HG03060 (cell line): ENCODE measurements at regions not wholly inside any gene's neighbourhood (a gene's known extent, or its start where the extent isn't known, plus 50 kb on each side); places are given as distances from the start of the nearest gene placed in this dataset.

Experiments used
- ATAC-seq: cut with Tn5 transposase; IDR thresholded peaks from one replicate; pipeline ENCODE4 v1.9.1; 2021; ENCODE audit warnings: low read depth, moderate number of reproducible peaks; ENCODE audit not compliant: unreplicated experiment

GRCh38 chr5:125551797-125552196 lies 805.4 kb upstream of the ZNF608 start:
- no peak for ATAC-seq

GRCh38 chr5:125552486-125552885 lies 806.0 kb upstream of the ZNF608 start:
- ATAC-seq, result no peak

DNA sequence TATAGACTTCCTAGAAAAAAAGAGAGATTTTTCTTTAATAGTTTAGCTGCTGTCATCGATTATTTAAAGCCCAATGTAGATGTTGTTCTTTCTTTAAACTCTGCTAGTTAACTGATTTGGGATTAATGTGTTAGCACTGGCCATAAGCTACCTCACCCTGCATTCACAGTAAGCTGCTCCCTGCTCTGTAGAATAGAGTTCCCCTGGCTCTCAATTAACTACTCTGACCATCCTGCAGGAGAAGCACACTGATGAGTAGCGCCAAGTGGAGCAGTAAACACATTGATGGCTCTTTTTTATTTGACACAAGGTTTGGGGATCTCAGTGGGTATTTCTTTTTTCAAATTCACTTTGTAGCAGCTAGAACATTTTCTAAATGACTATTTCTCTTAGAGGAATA lies 807.9 kb upstream of the ZNF608 start:
- no peak for ATAC-seq

DNA sequence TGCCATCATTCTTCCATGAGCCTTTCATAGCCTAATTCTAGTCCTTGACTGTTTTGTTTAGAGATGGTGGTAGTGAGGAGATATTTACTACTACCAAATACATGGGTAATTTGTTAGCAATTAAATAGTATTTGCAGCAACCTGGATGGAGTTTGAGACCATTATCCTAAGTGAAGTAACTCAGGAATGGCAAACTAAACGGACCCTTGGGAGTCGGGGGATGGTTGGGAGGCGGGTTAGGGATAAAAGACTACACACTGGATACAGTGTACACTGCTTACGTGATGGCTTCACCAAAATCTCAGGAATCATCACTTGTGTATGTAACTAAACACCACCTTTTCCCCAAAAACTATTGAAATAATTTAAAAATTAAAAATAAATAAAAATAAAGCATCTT lies 809.2 kb upstream of the ZNF608 start:
- no peak for ATAC-seq

DNA sequence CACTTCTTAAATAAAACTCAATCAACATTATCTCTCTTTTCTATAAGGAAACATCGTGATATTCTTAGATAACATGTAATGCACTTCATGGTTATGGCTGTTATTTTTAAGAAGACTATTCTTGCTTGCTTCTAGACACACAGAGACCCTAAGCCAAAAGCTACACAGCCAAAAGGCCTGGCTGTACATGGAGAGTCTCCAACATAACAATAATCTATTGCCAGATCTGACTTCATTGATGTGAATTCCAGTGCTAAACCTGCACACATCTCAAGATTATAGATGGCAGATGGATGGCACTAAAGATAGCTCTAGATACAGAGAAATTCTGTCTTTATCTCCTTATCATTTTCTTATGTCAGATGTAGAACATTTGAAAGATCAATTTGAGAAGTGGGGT lies 811.6 kb upstream of the ZNF608 start:
- ATAC-seq, result no peak

- ATAC-seq, result no peak
Observed at GRCh38 chr5:125558466-125558865, 812.0 kb upstream of the ZNF608 start.

GRCh38 chr5:125559296-125559695 lies 812.9 kb upstream of the ZNF608 start:
- no peak for ATAC-seq

DNA sequence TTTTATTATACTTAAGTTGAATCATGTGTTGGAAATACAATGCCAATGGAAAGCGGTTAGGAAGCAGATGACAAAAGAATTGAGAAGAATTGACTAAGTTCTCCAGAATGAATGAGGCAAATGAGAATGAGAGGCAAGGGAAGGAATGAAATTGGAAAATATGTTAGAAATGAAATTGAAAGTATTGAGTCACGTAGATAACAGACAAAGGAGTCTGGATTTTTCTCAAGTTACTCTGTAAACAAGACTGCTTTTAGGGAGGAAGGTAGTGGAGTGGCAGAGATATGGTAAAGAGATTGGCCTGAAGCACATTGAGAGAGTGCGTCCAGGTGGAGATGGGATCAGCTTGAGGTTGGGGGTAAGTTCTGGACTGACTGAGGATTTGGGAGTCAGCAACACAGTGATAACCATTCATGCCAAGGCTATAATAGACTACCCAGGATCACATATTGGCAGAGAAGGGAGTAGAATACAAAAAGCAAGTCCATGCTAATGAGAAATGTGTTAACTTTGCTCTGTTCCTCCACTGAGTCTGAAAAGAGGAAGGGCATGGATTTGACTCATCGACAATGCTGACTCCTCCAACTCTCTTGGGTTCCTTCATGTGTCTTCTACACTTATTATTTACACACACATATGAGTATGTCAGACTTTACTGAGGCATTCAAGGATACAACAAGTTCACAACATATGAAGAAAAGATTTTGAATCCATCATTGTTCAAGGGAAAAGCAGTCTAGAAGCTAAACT lies 814.2 kb upstream of the ZNF608 start:
- ATAC-seq, result no peak

GRCh38 chr5:125564317-125564975 lies 818.0 kb upstream of the ZNF608 start:
- no peak for ATAC-seq

GRCh38 chr5:125574491-125575044 lies 828.1 kb upstream of the ZNF608 start:
- ATAC-seq, result no peak

- no peak for ATAC-seq
Observed at GRCh38 chr5:125575171-125575890, 828.9 kb upstream of the ZNF608 start.

- ATAC-seq, result no peak
Observed at GRCh38 chr5:125575891-125576505, 829.6 kb upstream of the ZNF608 start.

- no peak for ATAC-seq
Observed at GRCh38 chr5:125576822-125577221, 830.4 kb upstream of the ZNF608 start.

DNA sequence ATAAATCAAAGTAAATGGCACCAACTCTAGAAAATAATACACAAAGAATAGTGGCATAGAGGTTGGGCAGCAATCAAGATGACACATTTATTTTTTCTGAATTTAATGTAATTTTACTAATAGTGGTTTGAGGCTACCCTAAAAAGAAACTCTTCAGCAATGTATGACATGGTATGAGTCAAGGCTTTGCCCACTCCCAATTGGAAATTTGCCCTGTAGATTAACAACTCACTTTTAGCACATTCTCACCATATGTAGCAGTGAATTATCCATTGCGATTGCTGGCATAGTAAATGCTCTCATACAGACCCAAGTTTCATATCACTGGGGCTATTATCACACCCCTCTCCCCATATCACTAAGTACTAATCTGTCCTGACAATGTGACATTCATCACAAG lies 832.1 kb upstream of the ZNF608 start:
- no peak for ATAC-seq

DNA sequence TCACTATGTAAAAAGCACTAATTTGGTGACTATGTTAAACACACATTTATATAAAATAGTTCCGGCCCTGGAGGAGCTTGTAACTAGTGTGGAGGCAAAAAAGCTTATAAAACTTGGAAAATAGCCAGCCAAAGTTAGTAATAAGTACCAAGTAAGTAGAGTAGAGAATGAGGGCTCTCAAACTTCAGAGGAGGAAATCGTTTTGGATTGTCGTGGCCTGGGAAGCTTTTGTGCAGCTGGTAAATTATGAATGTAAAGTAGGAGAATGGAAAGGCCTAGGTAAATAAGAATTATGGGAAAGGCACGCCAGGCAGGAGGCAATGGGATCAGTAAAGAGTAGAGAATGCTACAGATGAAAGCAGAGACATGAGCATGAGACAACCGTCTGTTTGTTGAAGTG lies 832.7 kb upstream of the ZNF608 start:
- ATAC-seq, result no peak

DNA sequence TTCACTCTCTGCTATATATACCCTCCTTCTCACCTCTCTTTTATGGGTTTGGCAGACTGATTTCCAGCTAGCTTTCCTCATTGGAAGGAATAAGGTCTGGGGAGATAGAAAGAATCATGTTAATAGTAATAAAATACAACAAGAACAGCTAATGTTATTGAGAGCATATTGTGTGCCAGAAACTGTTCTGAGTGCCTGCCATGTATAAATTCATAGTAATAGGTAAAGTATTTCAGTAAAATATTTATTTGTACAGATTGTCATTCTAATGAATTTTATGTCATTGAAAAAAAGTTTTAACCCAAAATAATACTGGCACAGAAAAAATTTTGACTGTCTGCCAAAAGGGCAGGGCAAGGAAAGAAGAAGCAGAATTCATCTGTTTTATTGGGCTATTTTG lies 834.9 kb upstream of the ZNF608 start:
- ATAC-seq, result no peak

- ATAC-seq, result no peak
Observed at GRCh38 chr5:125582352-125582751, 835.9 kb upstream of the ZNF608 start.

DNA sequence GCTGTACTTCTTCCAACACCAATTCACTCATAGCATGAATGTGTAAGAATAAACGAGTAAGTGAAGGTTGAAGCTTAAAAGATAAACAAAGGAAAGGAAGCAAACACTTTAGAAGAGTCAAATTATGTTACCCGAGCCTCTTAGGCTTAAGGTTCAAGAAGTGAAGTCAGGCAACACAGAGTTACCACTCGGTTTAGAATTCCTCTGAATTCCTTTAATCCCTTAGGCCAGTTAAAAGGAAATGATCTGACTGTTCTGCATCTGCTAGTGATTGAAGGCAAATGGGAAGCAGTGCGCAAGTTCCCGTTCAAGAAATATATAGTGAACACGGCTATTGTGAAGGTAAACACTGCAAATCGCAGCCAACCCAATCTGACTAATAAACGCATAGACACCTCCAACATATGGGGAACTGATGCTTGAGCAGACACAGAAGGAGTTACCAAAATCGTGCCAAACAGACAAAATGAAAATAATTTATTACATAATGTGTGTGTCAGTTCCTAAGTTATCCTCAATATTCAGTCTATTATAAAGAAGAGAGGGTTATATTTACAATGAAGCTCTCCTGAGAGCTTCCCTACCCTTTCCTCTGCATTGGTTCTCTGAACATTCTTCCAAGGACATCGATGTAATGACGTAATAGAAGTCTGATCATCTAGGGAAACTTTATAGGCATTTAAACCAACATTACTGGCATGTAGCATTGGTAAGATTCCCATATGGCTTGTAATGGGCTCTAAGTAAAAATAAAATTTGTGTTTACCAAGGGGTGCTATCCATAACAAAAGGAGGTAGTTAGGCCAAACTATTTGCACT lies 837.1 kb upstream of the ZNF608 start:
- no peak for ATAC-seq

DNA sequence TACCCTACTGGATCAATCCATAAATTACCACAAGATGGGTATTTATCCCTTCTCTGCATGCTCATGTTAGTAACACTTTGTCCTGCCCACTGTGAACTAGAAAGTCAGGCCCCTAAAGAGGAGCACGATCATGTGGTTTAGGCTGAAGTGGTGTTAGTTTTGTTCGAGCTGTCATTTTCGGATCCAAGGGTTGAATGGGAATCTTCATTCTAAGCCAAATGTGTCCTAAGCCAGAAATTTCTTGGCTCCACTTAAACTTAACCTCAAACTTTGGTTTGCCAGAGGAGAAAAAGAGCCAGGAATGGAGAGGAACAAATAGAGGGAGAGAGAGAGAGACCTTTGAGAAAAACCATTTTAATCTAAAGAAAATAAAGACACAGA lies 837.7 kb upstream of the ZNF608 start:
- no peak for ATAC-seq

DNA sequence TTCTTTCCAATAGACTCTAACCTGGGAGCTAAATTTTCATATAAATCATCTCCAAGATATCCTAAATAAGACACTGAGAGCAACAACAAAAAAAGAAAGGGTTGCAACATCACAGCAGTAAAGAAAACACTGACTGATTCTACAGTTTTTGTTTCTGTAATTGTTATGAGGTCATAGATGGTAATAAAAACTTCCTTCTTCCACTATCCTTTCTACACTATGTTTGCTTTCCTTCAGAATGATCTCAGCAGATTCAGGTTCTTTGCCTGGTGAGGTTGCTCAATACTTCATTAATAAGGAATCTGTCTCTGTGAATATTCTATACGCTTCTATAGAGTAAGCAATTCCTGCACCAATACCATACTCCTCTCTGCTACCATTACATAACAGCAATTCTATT lies 835.6 kb upstream of the GRAMD2B start:
- no peak for ATAC-seq
